ENCODE measurements at regions not wholly inside any gene's neighbourhood (a gene's known extent, or its start where the extent isn't known, plus 50 kb on each side); places are given as distances from the start of the nearest gene placed in this dataset.

DNA sequence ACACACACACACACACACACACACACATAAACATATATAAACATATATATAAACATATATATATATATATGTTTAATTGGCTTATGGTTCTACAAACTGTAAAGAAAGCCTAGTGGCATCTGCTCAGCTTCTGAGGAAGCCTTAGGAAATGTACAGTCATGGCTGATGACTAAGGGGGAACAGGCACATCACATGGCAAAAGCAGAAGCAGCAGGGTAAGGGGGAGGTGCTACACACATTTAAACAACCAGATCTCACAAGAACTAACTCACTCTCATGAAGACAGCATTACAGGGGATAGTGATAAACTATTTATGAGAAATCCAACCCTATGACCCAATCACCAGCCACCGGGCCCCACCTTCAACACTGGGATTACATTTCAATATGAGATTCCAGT is 922.9 kb downstream of the SI start:
- no peak for DNase-seq (ENCODE audit: extremely low read depth, low read depth)
- TF ChIP-seq, protein P1, sequence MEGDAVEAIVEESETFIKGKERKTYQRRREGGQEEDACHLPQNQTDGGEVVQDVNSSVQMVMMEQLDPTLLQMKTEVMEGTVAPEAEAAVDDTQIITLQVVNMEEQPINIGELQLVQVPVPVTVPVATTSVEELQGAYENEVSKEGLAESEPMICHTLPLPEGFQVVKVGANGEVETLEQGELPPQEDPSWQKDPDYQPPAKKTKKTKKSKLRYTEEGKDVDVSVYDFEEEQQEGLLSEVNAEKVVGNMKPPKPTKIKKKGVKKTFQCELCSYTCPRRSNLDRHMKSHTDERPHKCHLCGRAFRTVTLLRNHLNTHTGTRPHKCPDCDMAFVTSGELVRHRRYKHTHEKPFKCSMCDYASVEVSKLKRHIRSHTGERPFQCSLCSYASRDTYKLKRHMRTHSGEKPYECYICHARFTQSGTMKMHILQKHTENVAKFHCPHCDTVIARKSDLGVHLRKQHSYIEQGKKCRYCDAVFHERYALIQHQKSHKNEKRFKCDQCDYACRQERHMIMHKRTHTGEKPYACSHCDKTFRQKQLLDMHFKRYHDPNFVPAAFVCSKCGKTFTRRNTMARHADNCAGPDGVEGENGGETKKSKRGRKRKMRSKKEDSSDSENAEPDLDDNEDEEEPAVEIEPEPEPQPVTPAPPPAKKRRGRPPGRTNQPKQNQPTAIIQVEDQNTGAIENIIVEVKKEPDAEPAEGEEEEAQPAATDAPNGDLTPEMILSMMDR (IDR thresholded peaks at IDR 0.05; ENCODE audit: low read depth, low read length, missing control alignments), result no peak
- H3K4me3 ChIP-seq (replicated peaks; ENCODE audit: low read depth, low read length), result no peak overlapping the region

DNA sequence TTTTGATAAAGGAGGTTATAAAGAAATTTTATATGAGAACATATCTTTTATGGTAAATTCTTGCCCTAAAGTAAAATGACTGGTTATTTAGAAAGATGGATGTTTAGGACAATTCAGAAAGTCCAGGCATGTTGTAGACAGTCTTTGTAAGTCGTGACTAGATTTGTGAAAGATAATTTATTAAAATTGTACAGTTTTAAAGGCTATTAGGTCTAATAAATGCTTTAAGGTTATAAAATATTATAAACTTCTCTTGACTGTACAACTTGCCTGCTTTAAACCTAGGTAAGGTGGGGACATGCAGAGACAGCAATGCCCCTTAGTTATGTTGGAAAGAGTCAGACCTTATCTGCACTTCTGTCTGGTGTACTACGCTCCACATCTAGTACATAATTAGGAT is 933.5 kb downstream of the SI start:
- no peak for DNase-seq (ENCODE audit: extremely low read depth, low read depth)
- TF ChIP-seq, protein P1 (IDR thresholded peaks at IDR 0.05; ENCODE audit: low read depth, low read length, missing control alignments), result no peak
- H3K4me3 ChIP-seq (replicated peaks; ENCODE audit: low read depth, low read length), result no peak overlapping the region

DNA sequence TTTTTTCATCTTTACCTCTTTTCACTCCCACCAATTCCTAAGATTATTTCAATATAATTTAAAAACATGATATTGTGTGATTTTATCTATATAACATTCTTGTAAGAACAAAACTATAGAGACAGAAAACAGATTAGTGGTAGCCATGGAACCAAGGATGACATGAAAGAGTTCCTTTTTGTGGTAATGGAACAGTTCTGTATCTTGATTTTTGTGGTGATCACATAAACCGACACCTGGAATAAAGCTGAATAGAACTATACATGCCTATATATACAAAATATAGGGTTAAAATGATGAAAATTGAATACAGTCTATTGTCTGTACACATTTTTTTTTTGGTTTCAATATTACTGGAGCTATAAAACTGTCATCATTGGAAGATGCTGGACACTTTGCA is 945.4 kb downstream of the SI start:
- DNase-seq (ENCODE audit: extremely low read depth, low read depth), result no peak
- TF ChIP-seq, protein P1 (IDR thresholded peaks at IDR 0.05; ENCODE audit: low read depth, low read length, missing control alignments), result no peak
- H3K4me3 ChIP-seq (replicated peaks; ENCODE audit: low read depth, low read length), result no peak overlapping the region

DNA sequence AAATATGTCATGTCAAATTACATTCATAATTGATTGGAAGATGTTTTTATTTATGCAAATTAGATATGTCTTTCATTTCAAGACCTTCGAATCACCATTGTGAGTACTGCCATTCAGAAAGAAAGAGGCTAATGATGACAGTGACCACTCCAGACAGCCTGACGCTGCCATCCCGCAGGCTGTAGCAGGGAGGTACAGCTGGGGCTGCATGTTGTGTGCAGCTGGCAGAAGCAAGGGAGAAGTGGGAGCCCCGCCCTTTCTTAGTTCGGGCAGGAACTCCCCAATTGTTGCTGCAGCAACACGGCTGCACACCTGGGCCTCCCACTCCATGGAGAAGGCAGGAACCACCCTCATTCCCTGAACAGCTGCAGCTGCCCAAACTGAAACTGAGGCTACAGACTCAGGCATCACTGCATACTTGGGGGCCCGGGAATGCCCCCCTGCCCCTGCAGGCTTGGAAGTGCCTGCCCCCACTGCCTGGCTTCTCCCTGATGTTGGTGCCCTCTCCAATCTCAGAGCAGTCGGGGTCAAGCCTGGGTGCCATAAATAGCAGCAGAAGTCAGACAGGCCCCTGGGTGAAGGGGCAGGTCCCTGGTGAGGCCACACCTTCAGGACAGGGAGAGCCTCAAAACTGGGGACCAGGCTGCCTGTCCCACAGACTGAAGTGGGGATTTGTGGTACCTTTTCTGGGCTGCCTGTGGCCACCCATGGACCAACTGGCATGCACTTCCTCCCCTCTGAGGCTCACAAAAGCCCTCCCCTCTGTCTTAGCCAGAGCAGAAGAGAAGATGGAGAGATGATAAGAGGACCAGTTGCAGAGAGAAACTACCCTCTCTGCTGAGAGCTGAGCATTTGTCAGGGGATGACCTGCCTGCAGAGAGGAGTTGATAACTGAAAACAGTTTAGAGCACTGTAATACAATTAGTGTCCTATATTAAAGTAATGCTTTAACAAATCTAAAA is 964.6 kb downstream of the SI start:
- H3K4me3 ChIP-seq (replicated peaks; ENCODE audit: low read depth, low read length), result no peak overlapping the region
- TF ChIP-seq, protein P1 (IDR thresholded peaks at IDR 0.05; ENCODE audit: low read depth, low read length, missing control alignments), result no peak
- DNase-seq (ENCODE audit: extremely low read depth, low read depth), result no peak

DNA sequence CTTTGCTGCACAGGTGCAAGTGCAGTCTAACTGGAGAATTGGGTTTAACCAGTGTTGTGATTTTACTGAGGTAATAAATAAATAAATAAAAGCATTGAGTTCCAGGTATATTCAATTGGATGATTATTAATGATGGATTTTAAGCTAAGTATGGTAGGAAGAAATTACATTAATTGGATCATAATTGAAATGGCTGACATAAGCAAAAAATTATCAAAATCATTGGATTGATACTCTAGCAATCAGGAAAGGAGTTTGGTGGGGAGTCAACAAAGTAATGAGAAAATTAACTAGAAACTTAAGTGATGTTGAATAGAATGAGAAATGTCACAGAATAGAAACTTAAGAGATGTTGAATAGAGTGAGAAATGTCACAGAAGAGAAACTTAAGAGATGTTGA is 981.9 kb downstream of the SI start:
- H3K4me3 ChIP-seq (replicated peaks; ENCODE audit: low read depth, low read length), result no peak overlapping the region
- TF ChIP-seq, protein P1 (IDR thresholded peaks at IDR 0.05; ENCODE audit: low read depth, low read length, missing control alignments), result no peak
- DNase-seq (ENCODE audit: extremely low read depth, low read depth), result no peak

DNA sequence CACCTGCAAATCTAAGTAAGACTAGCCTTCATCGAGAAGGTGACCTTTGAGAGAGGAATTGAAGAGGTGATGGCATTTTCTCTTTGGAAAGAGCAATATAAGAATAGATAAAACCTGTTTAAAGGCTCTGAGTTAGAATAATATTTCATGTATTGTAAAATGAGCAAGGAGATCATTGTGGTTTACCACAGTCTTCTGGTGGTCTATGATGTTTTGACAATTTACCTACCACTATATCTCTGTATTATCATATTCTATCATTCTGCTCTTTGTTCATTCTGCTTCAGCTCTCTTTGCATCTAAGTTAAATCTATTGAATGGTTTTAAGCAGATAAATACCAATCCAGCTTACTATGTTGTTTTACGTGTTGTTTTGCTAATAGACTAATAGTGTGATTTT is 982.3 kb downstream of the SI start:
- H3K4me3 ChIP-seq (replicated peaks; ENCODE audit: low read depth, low read length), result no peak overlapping the region
- TF ChIP-seq, protein P1 (IDR thresholded peaks at IDR 0.05; ENCODE audit: low read depth, low read length, missing control alignments), result no peak
- no peak for DNase-seq (ENCODE audit: extremely low read depth, low read depth)

All from HFF-Myc (cell line).